HEK293 (cell line): ENCODE measurements at regions not wholly inside any gene's neighbourhood (a gene's known extent, or its start where the extent isn't known, plus 50 kb on each side); places are given as distances from the start of the nearest gene placed in this dataset.

Experiments
- CTCF ChIA-PET: fragments of 350-600 bp; formaldehyde crosslinking; extraction: SDS; loops from one replicate; lab custom pipeline; 2021; ENCODE audit warnings: antibody characterized with exemption; lab: Yijun Ruan, JAX
- POLR2A ChIA-PET: fragments of 300-600 bp; formaldehyde crosslinking; extraction: SDS; loops from one replicate; lab custom pipeline; 2020; ENCODE audit warnings: antibody characterized with exemption, inconsistent platforms; lab: Yijun Ruan, JAX
- H3K27ac ChIP-seq: fragments of 200-500 bp; sonication (Bioruptor generic); 2 replicates; pipeline ENCODE4 v1.5.1; 2014; ENCODE audit warnings: low read depth, low read length, control low read depth, inconsistent platforms; ENCODE audit errors: extremely low read depth
- H3K36me3 ChIP-seq, 2 experiments: fragments of 200-500 bp in 1 of 2; sonication (Bioruptor generic) in 1 of 2; 1 replicate in 1 of 2; 2 replicates in 1 of 2; pipeline ENCODE4 v1.5.1; 2014 to 2017; ENCODE audit warnings: inconsistent platforms in 2 of 2, low read length in 2 of 2; ENCODE audit not compliant: control insufficient read depth in 2 of 2, insufficient read depth in 1 of 2
- H3K4me1 ChIP-seq: fragments of 200-500 bp; sonication (Bioruptor generic); 2 replicates; pipeline ENCODE4 v1.5.1; 2014; ENCODE audit warnings: mild to moderate bottlenecking, low read length, inconsistent platforms; ENCODE audit not compliant: control insufficient read depth, insufficient read depth
- H3K4me3 ChIP-seq: 2 replicates; pipeline ENCODE4 v1.5.1; 2011; ENCODE audit warnings: low read depth, mild to moderate bottlenecking, control low read depth, low read length, moderate library complexity
- H3K9me3 ChIP-seq: fragments of 200-500 bp; sonication (Bioruptor generic); 2 replicates; pipeline ENCODE4 v1.5.1; 2014; ENCODE audit warnings: low read depth, low read length, inconsistent platforms; ENCODE audit not compliant: control insufficient read depth, insufficient read depth
- PATZ1 ChIP-seq: fragments of 450-650 bp; formaldehyde crosslinking; IDR thresholded peaks from 2 replicates; pipeline ENCODE4 v1.5.1; 2016; ENCODE audit warnings: missing biosample characterization, missing genetic modification characterization
- ZBTB10 ChIP-seq: fragments of 450-650 bp; formaldehyde crosslinking; IDR thresholded peaks from 2 replicates; pipeline ENCODE4 v1.5.1; 2016; ENCODE audit warnings: missing biosample characterization, missing genetic modification characterization
- ZBTB7A ChIP-seq: fragments of 450-650 bp; formaldehyde crosslinking; IDR thresholded peaks from 2 replicates; pipeline ENCODE4 v1.5.1; 2016; ENCODE audit warnings: low read depth, missing biosample characterization, missing genetic modification characterization
- ZEB2 ChIP-seq: fragments of 450-650 bp; formaldehyde crosslinking; IDR thresholded peaks from 2 replicates; pipeline ENCODE4 v1.5.1; 2016; ENCODE audit warnings: missing biosample characterization, missing genetic modification characterization
- ZFP41 ChIP-seq: fragments of 450-650 bp; formaldehyde crosslinking; IDR thresholded peaks from 2 replicates; pipeline ENCODE4 v1.5.1; 2016; ENCODE audit warnings: missing biosample characterization, missing genetic modification characterization, borderline replicate concordance
- ZNF155 ChIP-seq: fragments of 450-650 bp; formaldehyde crosslinking; IDR thresholded peaks from 2 replicates; pipeline ENCODE4 v1.5.1; 2016; ENCODE audit warnings: missing biosample characterization, missing genetic modification characterization
- ZNF16 ChIP-seq: fragments of 450-650 bp; formaldehyde crosslinking; IDR thresholded peaks from 2 replicates; pipeline ENCODE4 v1.5.1; 2016; ENCODE audit warnings: low read depth, missing biosample characterization, missing genetic modification characterization
- ZNF2 ChIP-seq: fragments of 450-650 bp; formaldehyde crosslinking; IDR thresholded peaks from 2 replicates; pipeline ENCODE4 v1.5.1; 2016; ENCODE audit warnings: missing biosample characterization, missing genetic modification characterization
- ZNF221 ChIP-seq: fragments of 450-650 bp; formaldehyde crosslinking; IDR thresholded peaks from 2 replicates; pipeline ENCODE4 v1.5.1; 2017; ENCODE audit warnings: missing biosample characterization, missing genetic modification characterization, borderline replicate concordance
- ZNF335 ChIP-seq: fragments of 450-650 bp; formaldehyde crosslinking; conservative IDR thresholded peaks from 2 replicates; pipeline ENCODE4 v1.5.1; 2016; ENCODE audit warnings: missing biosample characterization, missing genetic modification characterization
- ZNF341 ChIP-seq: fragments of 450-650 bp; formaldehyde crosslinking; IDR thresholded peaks from 2 replicates; pipeline ENCODE4; 2016; ENCODE audit warnings: low read depth, missing biosample characterization, missing genetic modification characterization
- ZNF394 ChIP-seq: fragments of 450-650 bp; formaldehyde crosslinking; IDR thresholded peaks from 2 replicates; pipeline ENCODE4 v1.5.1; 2016; ENCODE audit warnings: missing biosample characterization, missing genetic modification characterization, mild to moderate bottlenecking, moderate library complexity, borderline replicate concordance
- ZNF404 ChIP-seq: fragments of 450-650 bp; formaldehyde crosslinking; IDR thresholded peaks from 2 replicates; pipeline ENCODE4 v1.5.1; 2017; ENCODE audit warnings: missing biosample characterization, missing genetic modification characterization
- ZNF501 ChIP-seq: fragments of 450-650 bp; formaldehyde crosslinking; IDR thresholded peaks from 2 replicates; pipeline ENCODE4 v1.5.1; 2016; ENCODE audit warnings: missing biosample characterization, missing genetic modification characterization
- ZNF510 ChIP-seq: fragments of 450-650 bp; formaldehyde crosslinking; IDR thresholded peaks from 2 replicates; pipeline ENCODE4 v1.5.1; 2018; ENCODE audit warnings: mild to moderate bottlenecking, missing genetic modification characterization, missing biosample characterization; ENCODE audit not compliant: insufficient replicate concordance
- ZNF521 ChIP-seq: fragments of 450-650 bp; formaldehyde crosslinking; IDR thresholded peaks from 2 replicates; pipeline ENCODE4 v1.5.1; 2017; ENCODE audit warnings: missing biosample characterization, mild to moderate bottlenecking, missing genetic modification characterization
- ZNF571 ChIP-seq: fragments of 450-650 bp; formaldehyde crosslinking; IDR thresholded peaks from 2 replicates; pipeline ENCODE4 v1.5.0; 2017; ENCODE audit warnings: missing biosample characterization, missing genetic modification characterization
- ZNF585B ChIP-seq: fragments of 450-650 bp; formaldehyde crosslinking; IDR thresholded peaks from 2 replicates; pipeline ENCODE4 v1.5.1; 2016; ENCODE audit warnings: missing biosample characterization, missing genetic modification characterization
- ZNF596 ChIP-seq: fragments of 450-650 bp; IDR thresholded peaks from 2 replicates; pipeline ENCODE4 v1.5.0; 2018; ENCODE audit warnings: missing biosample characterization, mild to moderate bottlenecking, missing genetic modification characterization, moderate library complexity
- ZNF660 ChIP-seq: fragments of 450-650 bp; IDR thresholded peaks from 2 replicates; pipeline ENCODE4 v1.5.1; 2018; ENCODE audit warnings: missing biosample characterization, mild to moderate bottlenecking, missing genetic modification characterization
- ZNF837 ChIP-seq: fragments of 450-650 bp; formaldehyde crosslinking; IDR thresholded peaks from 2 replicates; pipeline ENCODE4 v1.5.1; 2016; ENCODE audit warnings: missing biosample characterization, missing genetic modification characterization
- TF ChIP-seq, protein P1 (sequence below): fragments of 450-650 bp; formaldehyde crosslinking; IDR thresholded peaks from 2 replicates; pipeline ENCODE4 v1.5.1; 2016; ENCODE audit warnings: missing biosample characterization, missing genetic modification characterization
- TF ChIP-seq, protein P2 (sequence below): fragments of 450-650 bp; formaldehyde crosslinking; IDR thresholded peaks from 2 replicates; pipeline ENCODE4 v1.5.1; 2016; ENCODE audit warnings: missing biosample characterization, missing genetic modification characterization

- TF ChIP-seq ZNF596 (tag by site-specific recombination) (no peak), ZNF837 (no peak), ZFP41 (tag by site-specific recombination) (no peak)
- TF ChIP-seq, all 188 proteins: peak for 0
Measured at GRCh38 chr11:82462608-82463242, 270.9 kb downstream of the FAM181B start (continued).

DNA sequence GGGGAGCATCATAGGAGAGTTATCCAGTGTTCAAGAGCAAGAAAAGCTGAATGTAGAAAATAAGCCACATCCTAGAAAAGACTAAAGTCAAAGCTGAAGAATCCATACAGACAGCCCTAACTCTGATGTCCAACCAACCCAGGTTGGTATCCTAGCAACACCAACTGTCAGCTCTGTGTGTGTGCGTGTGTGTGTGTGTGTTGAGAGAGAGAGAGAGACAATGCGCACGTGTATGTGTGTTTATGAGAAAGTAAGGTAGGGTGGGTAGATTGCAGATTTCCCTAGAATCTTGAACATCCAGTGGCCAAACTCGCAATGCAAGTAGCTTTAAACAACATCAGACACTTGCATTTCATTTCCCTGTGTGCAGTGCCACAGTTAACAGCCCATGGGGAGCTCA is 274.9 kb downstream of the FAM181B start:
- no peak for TF ChIP-seq ZNF341
- no peak for TF ChIP-seq ZBTB10 (tag by site-specific recombination)
- TF ChIP-seq ZNF660 (tag by site-specific recombination) = no peak
- TF ChIP-seq, protein P1, sequence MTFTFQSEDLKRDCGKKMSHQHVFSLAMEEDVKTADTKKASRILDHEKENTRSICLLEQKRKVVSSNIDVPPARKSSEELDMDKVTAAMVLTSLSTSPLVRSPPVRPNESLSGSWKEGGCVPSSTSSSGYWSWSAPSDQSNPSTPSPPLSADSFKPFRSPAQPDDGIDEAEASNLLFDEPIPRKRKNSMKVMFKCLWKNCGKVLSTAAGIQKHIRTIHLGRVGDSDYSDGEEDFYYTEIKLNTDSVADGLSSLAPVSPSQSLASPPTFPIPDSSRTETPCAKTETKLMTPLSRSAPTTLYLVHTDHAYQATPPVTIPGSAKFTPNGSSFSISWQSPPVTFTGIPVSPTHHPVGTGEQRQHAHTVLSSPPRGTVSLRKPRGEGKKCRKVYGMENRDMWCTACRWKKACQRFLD = no peak
- TF ChIP-seq, all 188 proteins: peak for 0
- H3K4me3 ChIP-seq = no peak overlapping the region
- CTCF ChIA-PET = interaction anchor here (0.5 kb wide), 1 partner anchor 32 kb away, joined by 4 read pairs; no protein-coding TSS in a partner anchor
- POLR2A ChIA-PET = no interaction called here
- no peaks in the 10 kb centered on the region for H3K4me1 ChIP-seq
- H3K36me3 ChIP-seq = no peaks in the 10 kb centered on the region
- H3K9me3 ChIP-seq = no peaks in the 10 kb centered on the region
- H3K27ac ChIP-seq = no peak overlapping the region

DNA sequence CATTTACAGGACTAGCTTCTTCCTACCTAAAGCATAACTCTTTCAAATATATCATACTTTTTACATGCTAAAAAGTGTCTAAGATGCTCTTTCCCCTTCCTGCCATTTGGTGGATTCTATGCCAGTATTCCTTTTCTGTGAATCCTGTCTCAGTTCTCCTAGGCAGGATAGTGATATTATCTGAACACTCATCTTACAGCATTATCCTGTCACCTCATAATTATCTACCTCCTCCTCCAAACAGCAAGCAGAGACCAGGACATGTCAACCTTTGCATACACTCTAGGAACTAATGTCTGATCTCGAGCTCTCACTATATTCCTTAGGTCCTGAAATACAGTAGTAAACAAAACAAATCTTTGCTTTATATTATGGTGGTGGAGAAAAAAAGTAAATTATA is 275.5 kb downstream of the FAM181B start:
- Histone ChIP-seq H3K36me3 (no peaks in the 10 kb centered on the region), H3K4me1 (no peaks in the 10 kb centered on the region)
- POLR2A ChIA-PET = no interaction called here

DNA sequence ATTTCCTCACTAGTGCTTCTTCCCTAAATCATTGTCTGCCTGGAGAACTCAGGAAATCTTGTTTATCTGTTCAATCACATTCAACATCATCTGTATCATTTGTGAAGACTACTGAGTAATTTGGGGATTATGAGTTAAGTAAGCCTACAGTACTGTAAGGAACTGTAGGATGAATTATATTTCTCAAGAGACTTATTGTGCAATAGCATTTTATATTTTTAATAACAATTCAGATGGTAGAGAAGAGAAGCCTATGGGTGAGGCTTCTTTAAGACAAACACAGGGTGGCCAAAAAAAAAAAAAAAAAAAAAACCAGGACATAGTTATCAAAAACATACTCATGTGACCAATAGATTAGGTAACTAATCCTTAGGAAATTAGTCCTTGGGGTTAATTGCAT is 282.7 kb downstream of the FAM181B start:
- Histone ChIP-seq H3K27ac (no peak overlapping the region), H3K4me1 (no peaks in the 10 kb centered on the region), H3K9me3 (no peaks in the 10 kb centered on the region), H3K4me3 (no peak overlapping the region), H3K36me3 (no peaks in the 10 kb centered on the region)
- ChIA-PET CTCF (no interaction called here), POLR2A (no interaction called here)
- TF ChIP-seq ZNF335 (tag by site-specific recombination) (no peak), ZNF404 (tag by site-specific recombination) (no peak), ZNF501 (tag by site-specific recombination) (no peak), ZNF585B (tag by site-specific recombination) (no peak), ZNF155 (no peak), ZNF394 (tag by site-specific recombination) (no peak), PATZ1 (tag by site-specific recombination) (no peak), ZNF221 (no peak), ZNF521 (tag by site-specific recombination) (no peak)

More for the DNA sequence above, 275.5 kb downstream of the FAM181B start:
- no peaks in the 10 kb centered on the region for H3K9me3 ChIP-seq
- H3K4me3 ChIP-seq = no peak overlapping the region
- H3K27ac ChIP-seq = no peak overlapping the region
- TF ChIP-seq ZNF510 (tag by site-specific recombination) (no peak), ZNF2 (tag by site-specific recombination) (no peak), ZEB2 (tag by site-specific recombination) (no peak), ZNF571 (tag by site-specific recombination) (no peak), ZBTB7A (no peak), ZNF16 (tag by site-specific recombination) (no peak)
- TF ChIP-seq, protein P2, sequence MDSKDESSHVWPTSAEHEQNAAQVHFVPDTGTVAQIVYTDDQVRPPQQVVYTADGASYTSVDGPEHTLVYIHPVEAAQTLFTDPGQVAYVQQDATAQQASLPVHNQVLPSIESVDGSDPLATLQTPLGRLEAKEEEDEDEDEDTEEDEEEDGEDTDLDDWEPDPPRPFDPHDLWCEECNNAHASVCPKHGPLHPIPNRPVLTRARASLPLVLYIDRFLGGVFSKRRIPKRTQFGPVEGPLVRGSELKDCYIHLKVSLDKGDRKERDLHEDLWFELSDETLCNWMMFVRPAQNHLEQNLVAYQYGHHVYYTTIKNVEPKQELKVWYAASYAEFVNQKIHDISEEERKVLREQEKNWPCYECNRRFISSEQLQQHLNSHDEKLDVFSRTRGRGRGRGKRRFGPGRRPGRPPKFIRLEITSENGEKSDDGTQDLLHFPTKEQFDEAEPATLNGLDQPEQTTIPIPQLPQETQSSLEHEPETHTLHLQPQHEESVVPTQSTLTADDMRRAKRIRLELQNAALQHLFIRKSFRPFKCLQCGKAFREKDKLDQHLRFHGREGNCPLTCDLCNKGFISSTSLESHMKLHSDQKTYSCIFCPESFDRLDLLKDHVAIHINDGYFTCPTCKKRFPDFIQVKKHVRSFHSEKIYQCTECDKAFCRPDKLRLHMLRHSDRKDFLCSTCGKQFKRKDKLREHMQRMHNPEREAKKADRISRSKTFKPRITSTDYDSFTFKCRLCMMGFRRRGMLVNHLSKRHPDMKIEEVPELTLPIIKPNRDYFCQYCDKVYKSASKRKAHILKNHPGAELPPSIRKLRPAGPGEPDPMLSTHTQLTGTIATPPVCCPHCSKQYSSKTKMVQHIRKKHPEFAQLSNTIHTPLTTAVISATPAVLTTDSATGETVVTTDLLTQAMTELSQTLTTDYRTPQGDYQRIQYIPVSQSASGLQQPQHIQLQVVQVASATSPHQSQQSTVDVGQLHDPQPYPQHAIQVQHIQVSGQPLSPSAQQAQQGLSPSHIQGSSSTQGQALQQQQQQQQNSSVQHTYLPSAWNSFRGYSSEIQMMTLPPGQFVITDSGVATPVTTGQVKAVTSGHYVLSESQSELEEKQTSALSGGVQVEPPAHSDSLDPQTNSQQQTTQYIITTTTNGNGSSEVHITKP = no peak
- CTCF ChIA-PET = no interaction called here
